ENCODE measurements at regions not wholly inside any gene's neighbourhood (a gene's known extent, or its start where the extent isn't known, plus 50 kb on each side); places are given as distances from the start of the nearest gene placed in this dataset.

GRCh38 chr3:127134887-127135240, 58.1 kb upstream of the PRR23E start:
- Mint-ChIP-seq H3K36me3 (no peaks in the 10 kb centered on the region), H3K27me3 (ENCODE audit: low read depth in 3 of 3) (peaks cover 37 to 64% (median 52%) of the 10 kb centered on the region in 3 donors)

GRCh38 chr3:127135241-127136023, 57.5 kb upstream of the PRR23E start:
- intact Hi-C loops (cut with micrococcal nuclease), result no loop called here
- no peaks in the 10 kb centered on the region for H3K9me3 Mint-ChIP-seq
- DNase-seq, result no peak
- Histone ChIP-seq H3K27me3 (ENCODE audit: control insufficient read depth in 2 of 2, insufficient read depth in 2 of 2, low read length in 2 of 2) (peaks cover 6 to 34% of the 10 kb centered on the region in 2 donors), H3K4me3 (replicated peaks in 1 of 3; ENCODE audit: low read depth in 2 of 3, low read length in 3 of 3) (no peak overlapping the region), H3K4me2 (replicated peaks; ENCODE audit: extremely low read depth, low read length, poor library complexity, severe bottlenecking) (no peak overlapping the region), H3K9me3 (replicated peaks in 1 of 2; ENCODE audit: control insufficient read depth in 1 of 2, insufficient read depth in 1 of 2, low read length in 2 of 2) (no peaks in the 10 kb centered on the region), H2AFZ (ENCODE audit: insufficient read depth, low read depth, low read length, poor library complexity, severe bottlenecking) (no peak overlapping the region), H3K36me3 (replicated peaks in 1 of 2; ENCODE audit: control insufficient read depth in 1 of 2, insufficient read depth in 2 of 2, low read length in 2 of 2) (no peaks in the 10 kb centered on the region), H3K4me1 (ENCODE audit: control insufficient read depth in 1 of 2, insufficient read depth in 2 of 2, low read length in 2 of 2) (no peaks in the 10 kb centered on the region), H3K9ac (ENCODE audit: insufficient read depth, low read length, poor library complexity, severe bottlenecking) (no peak overlapping the region), H3K27ac (ENCODE audit: low read depth in 1 of 2, low read length in 2 of 2) (no peak overlapping the region), H3K79me2 (ENCODE audit: insufficient read depth, low read length) (no peaks in the 10 kb centered on the region), H4K20me1 (ENCODE audit: insufficient read depth, low read length) (no peaks in the 10 kb centered on the region)
- H3K27ac Mint-ChIP-seq, result peak overlapping the region in 1 of 7 donors; percentile 12
- TF ChIP-seq CTCF (IDR thresholded peaks at IDR 0.05), result no peak
- WGBS (ENCODE audit: insufficient coverage), result 14% methylated on average over 57 of the region's 58 CpGs
- no peaks in the 10 kb centered on the region for H3K4me1 Mint-ChIP-seq
- peak overlapping the region in 1 of 2 donors; percentile 75 for H3K4me3 Mint-ChIP-seq
- H3K27me3 Mint-ChIP-seq (ENCODE audit: low read depth in 3 of 3), result peaks cover 37 to 64% (median 51%) of the 10 kb centered on the region in 3 donors
- no peaks in the 10 kb centered on the region for H3K36me3 Mint-ChIP-seq

More at GRCh38 chr3:127134887-127135240, 58.1 kb upstream of the PRR23E start:
- intact Hi-C loops (cut with micrococcal nuclease), result no loop called here
- Histone ChIP-seq H3K4me2 (replicated peaks; ENCODE audit: extremely low read depth, low read length, poor library complexity, severe bottlenecking) (no peak overlapping the region), H2AFZ (ENCODE audit: insufficient read depth, low read depth, low read length, poor library complexity, severe bottlenecking) (no peak overlapping the region), H3K9ac (ENCODE audit: insufficient read depth, low read length, poor library complexity, severe bottlenecking) (no peak overlapping the region), H3K27ac (ENCODE audit: low read depth in 1 of 2, low read length in 2 of 2) (no peak overlapping the region), H3K36me3 (replicated peaks in 1 of 2; ENCODE audit: control insufficient read depth in 1 of 2, insufficient read depth in 2 of 2, low read length in 2 of 2) (no peaks in the 10 kb centered on the region), H3K79me2 (ENCODE audit: insufficient read depth, low read length) (no peaks in the 10 kb centered on the region), H3K4me1 (ENCODE audit: control insufficient read depth in 1 of 2, insufficient read depth in 2 of 2, low read length in 2 of 2) (no peaks in the 10 kb centered on the region), H4K20me1 (ENCODE audit: insufficient read depth, low read length) (no peaks in the 10 kb centered on the region), H3K9me3 (replicated peaks in 1 of 2; ENCODE audit: control insufficient read depth in 1 of 2, insufficient read depth in 1 of 2, low read length in 2 of 2) (no peaks in the 10 kb centered on the region), H3K4me3 (replicated peaks in 1 of 3; ENCODE audit: low read depth in 2 of 3, low read length in 3 of 3) (no peak overlapping the region), H3K27me3 (ENCODE audit: control insufficient read depth in 2 of 2, insufficient read depth in 2 of 2, low read length in 2 of 2) (peaks cover 6 to 34% of the 10 kb centered on the region in 2 donors)
- no peak for DNase-seq
- H3K4me3 Mint-ChIP-seq, result peak overlapping the region in 1 of 2 donors; percentile 49
- H3K27ac Mint-ChIP-seq, result peak overlapping the region in 1 of 7 donors; percentile 12
- TF ChIP-seq CTCF (IDR thresholded peaks at IDR 0.05), result no peak
- H3K9me3 Mint-ChIP-seq, result no peaks in the 10 kb centered on the region
- 90% methylated on average over 4 of the region's 5 CpGs for WGBS (ENCODE audit: insufficient coverage)
- H3K4me1 Mint-ChIP-seq, result no peaks in the 10 kb centered on the region

Data from CD14-positive monocyte (primary cell).